ENCODE measurements at regions not wholly inside any gene's neighbourhood (a gene's known extent, or its start where the extent isn't known, plus 50 kb on each side); places are given as distances from the start of the nearest gene placed in this dataset.

GRCh38 chr2:143936538-143936847 is 583.4 kb downstream of the ZEB2 start:
- H3K4me3 ChIP-seq (ENCODE audit: low read length), result peak overlapping the region; percentile 47
- TF ChIP-seq CTCF (IDR thresholded peaks at IDR 0.05; ENCODE audit: insufficient read depth, low read depth, low read length, missing control alignments), result no peak
- DNase-seq (ENCODE audit: low read depth), result no peak

DNA sequence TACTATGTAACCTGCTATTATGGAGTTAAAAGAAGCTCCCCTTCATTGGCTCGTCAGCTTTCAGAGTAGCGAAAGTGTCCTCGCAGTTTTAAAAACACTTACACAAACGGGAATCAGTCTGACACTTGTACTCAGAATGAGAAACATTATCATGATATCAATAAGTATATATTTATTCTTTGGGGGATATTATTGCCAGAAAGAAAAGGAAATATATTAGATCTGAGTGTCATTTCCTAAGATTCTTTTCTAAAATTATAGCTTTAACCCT is 584.5 kb downstream of the ZEB2 start:
- DNase-seq (ENCODE audit: low read depth), result no peak
- H3K4me3 ChIP-seq (ENCODE audit: low read length), result no peak overlapping the region

DNA sequence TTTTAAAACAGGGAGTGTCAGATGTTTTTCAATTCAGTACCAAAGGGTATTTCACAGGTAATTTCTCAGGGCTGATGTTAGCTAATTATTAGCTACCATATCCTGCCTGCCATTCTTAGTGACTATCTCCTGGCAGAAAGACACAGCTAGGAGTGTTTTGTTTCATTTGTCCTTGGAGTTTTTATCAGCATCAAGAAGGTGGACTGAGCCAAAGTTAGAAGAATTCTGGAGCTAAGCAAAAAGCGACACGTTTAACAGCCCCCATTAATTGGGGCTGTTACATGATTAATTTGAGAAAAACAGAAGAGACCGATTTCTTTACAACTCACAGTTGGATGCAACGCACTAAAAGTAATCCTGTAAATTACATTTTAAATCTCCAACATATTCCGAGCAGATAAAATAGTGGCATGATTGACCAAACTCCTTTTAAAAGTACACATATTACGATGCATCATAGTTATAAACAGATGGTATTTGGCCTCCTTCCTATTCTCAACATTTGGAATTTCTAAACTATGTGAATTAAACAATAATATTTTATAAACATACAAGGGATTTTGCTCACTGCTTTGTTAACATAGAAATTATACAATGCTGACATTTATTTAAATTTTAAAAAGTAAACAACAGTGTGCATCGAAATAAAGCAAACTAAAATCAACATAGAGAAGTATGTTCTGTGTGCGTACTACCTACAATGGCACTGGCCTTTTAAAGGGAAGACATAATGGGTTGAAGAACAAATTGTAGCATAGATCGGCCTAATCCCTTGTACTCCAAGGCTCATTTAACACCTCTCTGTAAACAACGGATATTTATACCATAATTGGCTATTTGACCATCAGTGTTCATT is 585.1 kb downstream of the ZEB2 start:
- DNase-seq (ENCODE audit: low read depth), result no peak
- no peak for TF ChIP-seq CTCF (IDR thresholded peaks at IDR 0.05; ENCODE audit: insufficient read depth, low read depth, low read length, missing control alignments)
- H3K4me3 ChIP-seq (ENCODE audit: low read length), result no peak overlapping the region

More for the DNA sequence above, 584.5 kb downstream of the ZEB2 start:
- TF ChIP-seq CTCF (IDR thresholded peaks at IDR 0.05; ENCODE audit: insufficient read depth, low read depth, low read length, missing control alignments), result no peak

DNA sequence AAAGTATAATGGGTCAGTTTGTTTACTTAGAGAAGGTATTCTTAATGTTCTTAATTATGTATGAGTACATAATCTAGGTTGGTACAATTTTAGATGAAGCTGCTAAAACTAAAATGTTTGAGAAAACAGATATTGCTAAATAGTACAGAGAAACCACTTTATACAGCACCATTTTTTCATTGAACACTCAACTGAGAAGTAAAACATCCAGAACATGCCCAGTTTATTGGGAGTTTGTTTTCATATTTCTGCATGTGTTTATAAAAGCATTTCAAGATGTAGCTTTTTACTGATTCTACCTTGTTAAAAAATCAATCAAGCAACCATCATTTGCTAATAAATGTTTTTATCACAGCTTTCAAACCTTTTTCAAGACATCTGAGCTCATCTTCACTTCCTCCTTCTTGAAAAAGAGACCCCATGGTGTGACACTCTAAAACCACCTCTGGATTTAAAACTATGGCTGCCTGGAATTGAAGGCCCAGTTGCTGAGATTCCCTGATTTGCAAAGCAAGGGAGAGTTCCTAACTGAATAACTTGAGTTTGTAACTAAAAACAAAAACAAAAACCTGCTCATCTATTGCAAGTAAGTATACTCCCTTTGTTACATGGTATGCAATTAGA is 585.9 kb downstream of the ZEB2 start:
- no peak for TF ChIP-seq CTCF (IDR thresholded peaks at IDR 0.05; ENCODE audit: insufficient read depth, low read depth, low read length, missing control alignments)

DNA sequence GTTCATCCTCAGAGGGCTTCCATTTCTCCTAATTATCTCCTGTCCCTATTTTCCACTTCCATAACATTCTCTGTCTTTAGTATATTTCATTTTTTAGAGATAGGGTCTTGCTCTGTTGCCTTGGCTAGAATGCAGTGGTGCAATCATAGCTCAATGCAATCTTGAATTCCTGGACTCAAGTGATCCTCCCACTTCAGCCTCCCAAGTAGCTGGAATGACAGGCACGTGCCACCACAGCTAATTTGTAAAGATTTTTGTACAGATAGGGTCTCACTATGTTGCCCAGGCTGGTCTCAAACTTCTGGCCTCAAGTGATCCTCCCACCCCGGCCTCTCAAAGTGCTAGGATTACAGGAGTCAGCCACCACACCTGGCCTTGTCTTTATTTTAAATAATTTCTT is 589.0 kb downstream of the ZEB2 start:
- TF ChIP-seq CTCF (IDR thresholded peaks at IDR 0.05; ENCODE audit: insufficient read depth, low read depth, low read length, missing control alignments), result no peak

More for the DNA sequence above, 585.9 kb downstream of the ZEB2 start:
- DNase-seq (ENCODE audit: low read depth), result no peak
- no peak overlapping the region for H3K4me3 ChIP-seq (ENCODE audit: low read length)

GRCh38 chr2:143928613-143929012 is 591.3 kb downstream of the ZEB2 start:
- no peak overlapping the region for H3K4me3 ChIP-seq (ENCODE audit: low read length)
- DNase-seq (ENCODE audit: low read depth), result no peak
- no peak for TF ChIP-seq CTCF (IDR thresholded peaks at IDR 0.05; ENCODE audit: insufficient read depth, low read depth, low read length, missing control alignments)

More for the DNA sequence above, 589.0 kb downstream of the ZEB2 start:
- DNase-seq (ENCODE audit: low read depth), result no peak
- no peak overlapping the region for H3K4me3 ChIP-seq (ENCODE audit: low read length)

GRCh38 chr2:143928184-143928583 is 591.7 kb downstream of the ZEB2 start:
- TF ChIP-seq CTCF (IDR thresholded peaks at IDR 0.05; ENCODE audit: insufficient read depth, low read depth, low read length, missing control alignments), result no peak
- no peak overlapping the region for H3K4me3 ChIP-seq (ENCODE audit: low read length)
- DNase-seq (ENCODE audit: low read depth), result no peak

Measured in epithelial cell of esophagus (primary cell).